Suprapubic skin (tissue), 3 donors: ENCODE measurements at regions not wholly inside any gene's neighbourhood (a gene's known extent, or its start where the extent isn't known, plus 50 kb on each side); places are given as distances from the start of the nearest gene placed in this dataset.

Experiments
- POLR2AphosphoS5 ChIP-seq, 3 donors: sonication (generic); formaldehyde crosslinking; IDR thresholded peaks; one replicate each; pipeline ENCODE4 v1.6.1; 2017; ENCODE audit warnings: antibody characterized with exemption in 3 of 3
- TF ChIP-seq, protein P1 (sequence below), 2 donors: fragments of 200-600 bp in 1 of 2; fragments of 450-650 bp in 1 of 2; sonication (generic) in 1 of 2; IDR thresholded peaks; one replicate each; pipeline ENCODE4 v1.5.1; 2016 to 2019; ENCODE audit warnings: antibody characterized with exemption in 2 of 2, mild to moderate bottlenecking in 1 of 2, moderate library complexity in 1 of 2

DNA sequence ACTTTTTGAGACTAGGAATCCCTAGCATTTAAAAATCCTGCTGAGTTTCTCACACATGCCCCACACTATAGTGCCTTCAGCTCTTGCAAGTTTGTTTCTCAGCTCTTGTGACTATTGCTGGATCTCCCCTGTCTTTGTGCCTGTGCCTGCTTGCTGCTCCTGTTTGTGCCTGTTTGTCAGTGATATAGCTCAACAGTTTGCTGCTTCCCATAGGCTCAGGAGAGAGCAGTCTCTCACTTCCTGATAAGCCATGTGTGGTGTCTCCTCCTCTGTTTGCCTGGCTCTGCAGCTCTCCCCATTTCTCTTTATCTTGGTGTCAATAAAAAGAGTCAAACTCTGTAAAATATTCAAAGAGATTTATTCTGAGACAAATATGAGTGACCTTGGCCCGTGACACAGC, 259.8 kb upstream of the CLNK start:
- no peak for TF ChIP-seq POLR2AphosphoS5 (IDR thresholded peaks at IDR 0.05)
- TF ChIP-seq, protein P1, sequence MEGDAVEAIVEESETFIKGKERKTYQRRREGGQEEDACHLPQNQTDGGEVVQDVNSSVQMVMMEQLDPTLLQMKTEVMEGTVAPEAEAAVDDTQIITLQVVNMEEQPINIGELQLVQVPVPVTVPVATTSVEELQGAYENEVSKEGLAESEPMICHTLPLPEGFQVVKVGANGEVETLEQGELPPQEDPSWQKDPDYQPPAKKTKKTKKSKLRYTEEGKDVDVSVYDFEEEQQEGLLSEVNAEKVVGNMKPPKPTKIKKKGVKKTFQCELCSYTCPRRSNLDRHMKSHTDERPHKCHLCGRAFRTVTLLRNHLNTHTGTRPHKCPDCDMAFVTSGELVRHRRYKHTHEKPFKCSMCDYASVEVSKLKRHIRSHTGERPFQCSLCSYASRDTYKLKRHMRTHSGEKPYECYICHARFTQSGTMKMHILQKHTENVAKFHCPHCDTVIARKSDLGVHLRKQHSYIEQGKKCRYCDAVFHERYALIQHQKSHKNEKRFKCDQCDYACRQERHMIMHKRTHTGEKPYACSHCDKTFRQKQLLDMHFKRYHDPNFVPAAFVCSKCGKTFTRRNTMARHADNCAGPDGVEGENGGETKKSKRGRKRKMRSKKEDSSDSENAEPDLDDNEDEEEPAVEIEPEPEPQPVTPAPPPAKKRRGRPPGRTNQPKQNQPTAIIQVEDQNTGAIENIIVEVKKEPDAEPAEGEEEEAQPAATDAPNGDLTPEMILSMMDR (IDR thresholded peaks at IDR 0.05), result no peak
